Right renal pelvis (tissue), 4 donors: ENCODE measurements at regions not wholly inside any gene's neighbourhood (a gene's known extent, or its start where the extent isn't known, plus 50 kb on each side); places are given as distances from the start of the nearest gene placed in this dataset.
"Not testable (repeated sequence)": the region's sequence is repeated elsewhere in the genome, so short reads cannot be mapped to it uniquely, and the experiment has no call there.

Experiments used
- DNase-seq, 4 donors: peaks; one replicate each; pipeline ENCODE4 v3.0.0-alpha.2; 2013; ENCODE audit warnings: low read depth in 4 of 4, low spot score in 3 of 4, missing footprints in 1 of 4

DNA sequence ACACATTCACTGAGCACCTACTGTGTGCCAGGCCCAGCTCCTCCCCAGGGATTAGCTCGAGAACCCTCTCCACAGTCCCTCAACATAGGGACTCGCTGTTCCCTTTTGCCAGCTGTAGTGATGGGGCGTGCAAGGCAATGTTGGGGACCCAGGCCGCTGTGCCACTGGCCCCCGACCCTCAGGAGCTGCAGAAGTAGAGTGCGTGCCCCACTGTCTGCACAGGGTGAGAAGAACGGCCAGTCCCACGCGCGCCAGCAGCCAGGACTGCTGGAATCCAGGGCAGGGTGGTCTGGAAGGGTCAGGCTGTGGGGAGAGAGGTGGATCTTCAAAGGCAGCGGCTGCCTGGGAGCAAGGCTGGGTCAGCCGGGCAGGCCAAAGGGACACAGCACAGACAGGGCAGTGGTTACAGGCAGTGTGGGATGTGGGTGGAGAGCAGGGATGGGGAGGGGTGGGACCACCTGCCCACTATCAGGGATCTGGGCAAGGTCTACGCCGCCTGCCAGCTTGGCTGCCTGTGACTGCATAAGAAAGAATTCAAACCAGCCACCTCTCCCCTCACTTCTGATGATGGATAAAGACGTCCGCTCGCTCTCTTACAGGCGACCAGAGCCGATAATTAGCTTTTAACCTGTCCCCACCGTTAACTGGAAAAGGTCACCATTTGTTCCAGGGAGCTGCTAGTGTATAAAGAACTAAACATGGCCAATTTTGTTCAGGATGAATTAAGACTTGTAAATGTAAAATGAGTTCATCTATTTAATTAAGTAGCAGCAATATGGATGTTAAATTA is 86.7 kb upstream of the GSE1 start:
- no peak for DNase-seq

DNA sequence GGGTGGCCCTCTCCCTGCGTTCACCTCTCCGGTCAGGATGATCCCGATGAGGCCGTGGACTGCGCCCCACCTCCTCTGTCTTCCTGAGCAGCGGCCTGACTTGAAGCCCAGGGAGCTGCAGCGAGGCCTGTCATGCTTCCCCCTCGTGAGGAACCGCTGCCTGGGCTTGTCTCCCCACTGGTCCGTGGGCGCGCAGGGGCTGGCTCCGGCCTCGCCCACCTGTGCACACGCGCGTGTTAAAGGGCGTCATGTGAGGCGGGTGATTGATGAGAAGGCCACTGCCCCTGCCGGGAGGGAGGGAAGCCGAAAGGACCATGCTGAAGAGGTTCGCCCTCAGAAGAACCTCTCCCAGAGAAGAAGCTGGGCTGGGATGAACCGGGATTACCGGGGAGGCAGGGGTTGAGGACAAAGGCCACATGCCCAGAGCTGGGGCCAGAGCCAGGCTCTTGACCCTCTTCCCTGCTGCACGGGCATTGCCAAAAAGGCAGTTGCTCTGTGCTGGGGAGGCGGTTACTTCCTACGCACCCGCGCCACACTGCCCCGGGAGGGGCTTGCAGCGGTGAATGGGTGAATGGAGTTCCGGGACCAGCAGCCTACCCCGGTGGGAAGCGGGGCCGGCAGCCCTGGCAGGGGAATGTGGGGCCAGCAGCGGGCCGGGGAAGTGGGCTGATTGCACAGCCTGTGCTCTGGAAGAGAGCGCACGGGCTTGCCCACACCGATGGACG is 85.9 kb upstream of the GSE1 start:
- DNase-seq: no peak

DNA sequence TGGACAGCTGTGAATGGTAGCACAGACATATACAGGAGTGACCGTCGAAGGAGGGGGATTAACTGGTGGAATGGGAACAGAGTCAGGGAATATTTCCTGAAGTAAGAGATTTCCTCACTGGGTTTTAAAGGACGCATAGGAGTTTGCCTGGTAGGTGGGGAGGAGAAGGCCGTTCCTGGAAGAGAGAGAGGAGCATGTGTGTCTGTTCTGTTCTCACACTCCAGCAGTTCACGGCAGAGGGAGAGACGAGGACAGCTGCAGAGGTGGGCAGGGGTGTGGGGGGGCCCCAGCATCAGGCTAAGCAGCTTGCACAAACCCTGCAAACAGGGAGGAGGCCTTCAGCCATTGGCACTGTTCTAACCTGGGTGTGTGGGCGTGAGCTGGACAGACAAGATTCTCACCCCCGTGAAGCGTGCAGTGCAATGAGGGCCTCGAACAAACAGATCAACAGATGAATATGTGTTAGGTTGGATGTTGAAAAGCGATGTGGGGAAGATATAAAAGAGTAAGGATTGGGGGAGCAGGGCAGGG is 85.3 kb upstream of the GSE1 start:
- DNase-seq: no peak

DNA sequence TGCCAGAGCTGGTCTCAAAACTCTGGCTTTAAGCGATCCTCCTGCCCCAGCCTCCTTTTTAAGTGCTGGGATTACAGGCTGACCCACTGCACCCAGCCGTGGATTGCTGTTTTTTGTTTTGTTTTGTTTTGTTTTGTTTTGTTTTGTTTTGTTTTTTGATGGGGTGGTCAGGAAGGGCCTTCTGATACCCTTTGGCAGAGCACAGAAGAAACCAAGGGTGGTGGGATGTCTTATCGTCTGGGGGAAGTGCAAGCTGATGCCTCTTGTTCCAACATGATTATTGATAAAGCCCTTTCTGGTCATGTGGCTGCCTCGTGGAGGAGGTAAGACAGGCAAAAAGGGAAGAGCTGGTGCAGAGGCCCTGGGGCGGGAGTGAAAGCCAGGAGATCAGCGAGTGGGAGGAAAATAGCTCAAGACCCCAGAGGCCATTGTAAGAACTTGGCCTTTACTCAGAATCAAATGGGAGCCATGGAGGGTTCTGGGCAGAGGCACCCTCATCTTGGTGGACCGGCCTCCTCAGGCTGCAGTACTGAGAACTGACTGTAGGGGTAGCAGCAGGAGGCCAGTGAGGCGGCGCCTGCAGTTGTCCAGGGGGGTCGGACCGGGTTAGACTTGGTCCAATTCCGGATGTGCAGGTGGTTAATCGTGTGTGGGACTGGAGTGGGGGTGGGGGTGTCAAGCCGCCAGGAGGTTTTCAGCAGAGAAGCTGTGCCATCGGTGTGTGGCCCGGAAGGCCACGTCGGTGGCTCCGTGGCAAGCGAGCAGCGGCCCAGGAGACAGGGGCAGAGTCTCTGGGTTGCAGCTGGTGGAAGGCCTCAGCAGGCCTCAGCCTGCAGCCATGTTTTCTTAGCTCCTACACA is 84.4 kb upstream of the GSE1 start:
- DNase-seq: no peak

DNA sequence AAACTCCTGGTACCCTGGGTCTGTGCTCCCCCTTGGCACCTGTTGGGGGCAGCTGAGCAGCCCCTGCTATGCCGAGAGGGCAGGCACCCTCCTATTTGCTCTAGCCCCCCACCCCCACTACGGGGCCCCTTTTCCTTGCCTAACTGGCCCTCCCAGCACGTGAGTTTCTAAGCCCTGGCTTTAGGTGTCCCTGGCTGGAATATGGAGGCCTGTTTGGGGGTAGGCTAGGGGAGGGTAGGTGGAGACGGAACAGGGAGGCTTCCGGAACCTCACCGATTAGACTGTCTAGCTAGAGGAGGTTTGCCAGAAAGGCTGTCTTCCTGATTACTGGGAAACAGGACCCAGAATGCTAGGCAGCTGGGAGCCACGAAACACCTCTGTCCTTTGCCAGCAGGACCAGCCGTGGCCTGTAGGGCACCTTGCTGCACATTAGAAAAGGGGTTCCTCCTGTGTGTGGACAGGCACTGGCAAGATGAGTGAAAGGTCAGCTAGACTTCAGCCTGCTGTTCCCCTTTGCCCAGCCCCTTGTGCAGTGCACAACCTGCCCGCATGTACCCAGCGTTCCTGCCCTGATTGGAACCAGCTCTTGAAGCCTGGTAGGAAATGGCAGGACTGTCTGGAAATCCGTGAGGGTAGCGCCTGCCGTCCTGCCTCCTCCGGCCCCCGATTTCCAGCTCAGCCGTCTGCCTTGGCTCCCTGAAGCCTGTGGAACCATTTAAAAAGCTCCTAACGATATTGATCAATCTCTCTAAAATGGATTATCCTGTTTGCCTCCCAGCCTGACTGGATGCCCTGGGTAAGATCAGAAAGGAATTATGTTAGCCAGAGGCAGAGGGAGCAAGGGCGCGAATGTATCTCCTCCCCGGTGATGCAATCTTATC is 83.4 kb upstream of the GSE1 start:
- DNase-seq: no peak

DNA sequence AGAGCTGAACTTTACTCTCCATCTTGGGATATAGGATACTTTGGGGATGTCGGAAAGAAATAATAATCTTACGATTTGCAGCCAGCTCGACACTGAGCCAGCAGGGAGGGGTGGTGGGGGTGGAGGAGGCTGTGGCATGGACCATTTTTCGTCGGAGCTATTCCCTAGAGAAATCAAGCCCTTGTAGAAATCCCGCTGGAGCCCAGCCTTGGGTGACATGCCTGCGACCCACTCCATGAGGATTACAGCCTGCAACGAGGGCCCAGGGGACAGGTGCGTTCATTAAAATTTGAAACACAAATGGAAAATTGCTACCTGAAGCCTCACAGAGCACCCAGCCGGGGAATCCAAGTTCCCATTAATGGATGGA is 82.8 kb upstream of the GSE1 start:
- no peak for DNase-seq

DNA sequence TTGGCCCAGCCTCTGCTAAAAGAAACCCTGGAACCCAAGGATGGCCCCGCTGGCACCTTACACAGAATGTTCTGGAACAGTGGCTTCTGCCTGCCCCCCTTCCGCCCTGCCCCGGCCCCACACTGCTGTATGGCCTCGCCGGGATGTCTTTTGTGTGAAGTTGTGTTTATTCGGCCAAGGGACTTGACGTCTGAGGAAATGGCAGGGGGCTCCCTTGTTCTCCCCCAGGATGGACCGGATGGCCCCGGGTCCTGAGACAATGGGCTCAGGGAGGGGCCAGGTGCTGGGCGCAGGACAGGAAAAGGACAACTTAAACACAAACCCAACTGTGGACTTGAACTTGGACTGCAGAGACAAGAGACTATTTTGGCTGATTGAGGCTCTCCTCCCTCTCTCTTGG is 81.6 kb upstream of the GSE1 start:
- no peak for DNase-seq

DNA sequence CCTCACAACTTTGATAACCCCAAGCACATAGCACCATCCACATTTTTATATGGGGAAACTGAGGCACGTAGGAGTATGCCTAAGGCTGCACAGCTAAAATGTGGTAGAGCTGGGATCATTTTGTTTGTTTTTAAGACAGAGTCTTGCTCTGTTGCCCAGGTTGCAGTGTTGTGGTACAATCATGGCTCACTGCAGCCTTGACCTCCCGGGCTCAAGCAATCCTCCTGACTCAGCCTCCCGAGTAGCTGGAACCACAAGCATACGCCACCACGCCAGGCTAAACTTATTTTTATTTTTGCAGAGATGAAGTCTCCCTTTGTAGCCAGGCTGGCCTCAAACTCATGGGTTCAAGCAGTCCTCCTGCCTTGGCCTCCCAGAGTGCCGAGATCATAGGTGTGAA is 81.0 kb upstream of the GSE1 start:
- DNase-seq: no peak

DNA sequence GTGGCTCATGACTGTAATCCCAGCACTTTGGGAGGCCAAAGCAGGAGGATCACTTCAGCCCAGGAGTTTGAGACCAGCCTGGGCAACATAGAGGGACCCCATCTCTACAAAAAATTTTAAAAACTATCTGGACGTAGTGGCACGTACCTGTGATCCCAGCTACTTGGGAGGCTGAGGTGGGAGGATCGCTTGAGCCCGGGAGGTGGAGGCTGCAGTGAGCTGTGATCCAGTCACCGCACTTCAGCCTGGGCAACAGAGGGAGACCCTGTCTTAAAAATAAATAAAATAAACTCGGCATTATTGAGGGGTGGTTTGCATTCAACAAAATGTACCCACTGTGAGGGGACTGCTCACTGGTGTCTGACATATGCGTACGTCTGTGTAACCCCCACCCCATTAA is 79.5 kb upstream of the GSE1 start:
- DNase-seq: not testable (repeated sequence)

DNA sequence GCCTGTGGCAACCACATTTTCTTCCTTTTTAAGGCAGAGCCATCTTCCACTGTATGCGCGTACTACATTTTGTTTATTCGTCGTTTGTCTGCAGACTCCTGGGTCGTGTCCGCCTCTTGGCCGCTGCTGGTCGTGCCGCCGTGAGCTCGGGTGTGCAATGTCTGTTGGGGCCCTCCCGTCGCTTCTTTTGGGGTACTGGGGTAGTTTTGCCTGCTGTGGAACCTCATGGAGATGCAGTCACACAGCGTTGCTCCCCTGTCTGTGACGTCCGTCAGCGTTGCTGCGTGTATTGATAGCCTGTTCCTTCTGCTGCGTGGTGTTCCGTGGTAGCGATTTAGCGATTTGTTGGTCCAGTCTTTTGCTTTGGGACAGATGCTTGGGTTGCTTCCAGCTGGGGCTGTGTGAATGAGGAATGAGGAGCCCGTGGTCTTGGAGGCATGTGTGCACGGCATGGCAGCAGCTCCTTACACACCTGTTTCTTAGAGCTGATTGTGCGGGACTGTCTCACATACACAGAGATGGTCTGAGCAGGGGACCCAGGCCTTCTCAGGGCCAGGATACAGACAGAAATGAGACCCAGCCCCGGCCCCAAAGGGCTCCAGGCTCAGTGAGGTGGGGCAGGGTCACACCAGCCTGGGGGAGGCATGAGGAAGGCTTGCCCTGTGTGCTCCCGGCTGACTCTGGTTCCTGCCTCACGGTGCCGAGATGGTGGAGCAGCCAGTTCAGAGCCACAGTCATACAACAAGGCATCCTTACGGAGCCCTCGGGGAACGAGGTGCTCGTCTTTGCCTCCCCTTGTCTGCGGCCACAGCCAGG is 78.4 kb upstream of the GSE1 start:
- DNase-seq: no peak

DNA sequence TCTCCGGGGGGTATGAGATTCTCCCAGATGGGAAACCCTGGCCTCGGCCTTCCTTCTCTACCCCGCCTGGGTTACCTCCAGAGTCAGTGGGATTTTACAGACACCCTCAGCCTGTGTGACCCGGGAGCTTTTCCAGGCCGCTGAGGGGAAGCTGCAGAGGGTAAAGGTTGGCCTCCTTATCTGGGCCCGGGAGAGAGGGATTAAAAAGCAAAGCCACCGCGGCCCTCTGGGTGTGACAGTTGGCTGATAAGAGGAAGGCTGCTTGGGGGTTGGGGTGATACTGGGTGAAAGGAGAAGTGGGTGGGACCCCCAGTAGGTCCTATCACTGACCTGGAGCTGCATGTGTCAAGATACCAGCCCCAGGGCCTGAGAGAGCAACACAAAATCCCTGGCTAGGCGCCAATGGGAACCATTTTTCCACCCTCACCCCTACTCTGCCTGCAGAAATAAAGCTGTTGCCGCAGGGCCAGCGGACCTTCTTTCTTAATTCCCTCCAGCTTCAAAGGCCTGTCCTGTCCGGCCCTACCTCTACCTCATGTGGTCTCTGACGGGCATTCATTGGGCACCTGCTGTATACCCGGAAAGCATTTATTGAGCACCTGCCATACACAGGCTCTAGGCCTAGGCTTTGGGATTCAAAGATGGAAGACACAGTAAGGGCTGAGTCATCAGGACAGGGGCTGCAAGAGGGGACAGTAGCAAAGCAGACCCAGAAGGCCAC is 77.6 kb upstream of the GSE1 start:
- no peak for DNase-seq

DNA sequence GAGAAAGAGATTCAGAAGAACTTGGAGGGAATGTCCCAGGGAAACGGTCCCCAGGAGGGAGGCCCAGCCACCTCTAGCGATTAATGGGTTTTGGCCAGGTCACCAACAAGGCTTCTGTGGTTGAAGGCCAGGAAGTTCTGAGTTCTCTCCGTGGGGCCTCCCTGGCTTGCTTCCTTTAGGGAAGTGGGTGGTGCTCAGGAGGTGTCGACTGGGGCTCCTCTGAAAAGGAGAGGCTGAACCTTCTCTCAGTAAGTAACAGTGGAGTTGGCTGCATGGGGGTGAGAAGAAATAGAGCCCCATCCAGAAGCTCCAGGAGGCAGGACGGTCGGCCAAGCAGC is 77.1 kb upstream of the GSE1 start:
- DNase-seq: no peak

DNA sequence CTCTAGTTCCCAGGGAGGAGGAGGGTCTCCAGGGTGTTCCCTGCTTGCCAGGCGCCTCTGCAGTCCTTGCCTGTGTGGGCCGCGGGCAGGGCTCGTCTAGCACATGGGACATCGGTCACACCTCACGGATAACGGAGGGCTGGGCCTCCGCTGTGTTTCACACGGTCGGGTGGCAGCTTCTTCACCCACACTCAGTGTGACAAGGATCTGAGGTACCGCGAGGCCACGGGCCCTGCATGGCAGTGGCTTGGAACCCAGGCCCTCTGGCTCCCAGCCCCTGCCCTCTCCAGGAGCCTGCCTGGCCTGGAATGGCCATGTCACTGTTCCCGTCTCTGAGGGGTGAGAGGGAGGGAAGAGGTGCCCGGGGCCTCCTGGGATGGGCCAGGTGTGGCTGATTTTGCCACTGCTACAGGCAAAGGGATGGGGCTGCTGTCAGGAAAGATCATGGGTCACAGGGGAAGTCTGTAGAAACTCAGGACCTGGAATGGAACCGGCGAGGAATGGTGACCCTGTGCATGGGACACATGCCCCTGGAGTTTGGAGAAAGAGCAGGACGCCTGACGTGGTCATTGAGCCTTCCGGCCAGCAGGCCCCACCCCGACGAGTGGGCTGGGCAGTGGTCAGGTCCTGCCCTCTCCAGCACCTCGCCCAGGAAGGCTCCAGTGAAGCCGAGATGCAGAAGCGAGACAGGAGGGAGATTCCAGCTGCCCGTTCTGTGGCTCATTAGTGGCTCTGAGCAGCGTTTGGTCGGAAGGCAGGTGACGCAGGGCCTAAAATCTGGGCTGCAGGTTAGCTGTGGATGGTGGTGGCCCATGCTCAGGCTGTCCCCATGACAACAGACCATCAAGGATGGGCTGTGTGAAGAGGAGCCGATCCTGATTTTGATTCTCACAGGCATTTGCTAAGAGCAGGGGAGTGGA is 76.5 kb upstream of the GSE1 start:
- no peak for DNase-seq

DNA sequence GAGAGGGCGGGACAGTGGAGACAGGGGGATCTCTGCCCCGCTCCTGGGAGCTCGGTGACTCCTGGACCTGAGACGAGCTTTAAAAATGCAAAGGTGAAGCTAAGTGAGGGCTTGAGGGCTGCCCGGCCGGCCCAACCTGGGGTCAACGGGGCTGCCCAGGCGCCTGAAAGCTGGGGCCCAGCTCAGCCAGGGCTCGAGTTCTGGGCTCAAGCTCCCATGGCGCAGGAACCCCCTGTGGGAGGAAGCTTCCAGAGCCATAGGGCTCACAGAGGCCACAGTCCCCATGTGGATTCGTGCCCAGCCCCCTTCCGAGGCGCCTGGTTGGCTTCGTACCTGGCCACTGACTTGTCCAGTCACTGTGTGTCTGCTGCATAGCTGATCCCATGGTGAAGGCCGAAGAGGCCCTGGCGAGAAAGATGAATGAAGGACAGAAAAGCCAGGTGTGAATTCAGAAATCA is 75.8 kb upstream of the GSE1 start:
- no peak for DNase-seq

DNA sequence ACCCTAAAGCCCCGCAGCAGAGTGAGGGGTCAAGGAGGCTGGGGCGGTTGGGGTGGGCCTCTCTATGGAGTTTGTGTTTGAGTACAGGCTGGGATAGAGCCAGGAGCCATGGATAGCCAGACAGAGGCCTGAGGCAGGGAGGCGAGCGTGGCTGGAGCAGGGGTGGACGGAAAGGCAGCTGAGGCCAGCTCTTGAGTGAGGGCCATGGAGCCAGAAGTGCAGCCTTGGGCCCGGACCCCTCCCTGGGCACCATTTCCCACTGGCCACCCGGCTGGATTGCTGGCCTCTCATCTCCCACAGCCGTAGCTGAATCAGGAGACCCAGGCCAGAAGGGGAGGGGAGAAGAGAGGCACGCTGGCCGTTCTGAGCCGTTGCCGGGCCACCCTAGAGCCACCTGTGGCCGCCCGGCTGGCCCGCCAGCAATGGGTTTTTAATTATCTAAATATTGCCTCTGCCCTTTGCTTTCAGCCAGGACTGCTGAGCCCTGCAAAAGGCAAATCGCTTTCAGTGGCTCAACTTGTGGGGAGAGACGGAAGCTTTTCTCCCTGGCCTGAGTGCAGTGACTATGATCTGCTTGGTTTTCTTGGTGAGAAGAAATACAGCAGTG is 75.2 kb upstream of the GSE1 start:
- no peak for DNase-seq

DNA sequence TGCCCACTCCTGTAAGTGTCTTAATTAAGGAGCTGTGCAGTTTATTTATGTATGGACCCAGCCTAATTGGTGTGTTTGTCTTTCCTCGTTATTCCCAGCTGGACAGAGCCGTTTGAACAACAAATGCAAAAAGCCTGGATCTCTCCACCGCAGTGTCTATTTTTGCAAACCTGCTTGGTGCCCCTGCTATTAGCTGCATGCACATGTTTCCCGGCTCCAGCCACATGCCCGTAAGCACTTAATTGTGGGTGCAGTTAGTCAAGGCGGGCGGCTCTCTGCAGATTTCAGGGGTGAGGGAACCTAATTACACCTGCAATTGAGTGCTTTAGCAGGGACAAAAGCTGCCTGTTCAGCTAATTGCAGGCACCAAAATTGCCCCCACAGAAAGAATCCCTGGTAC is 74.0 kb upstream of the GSE1 start:
- no peak for DNase-seq

DNA sequence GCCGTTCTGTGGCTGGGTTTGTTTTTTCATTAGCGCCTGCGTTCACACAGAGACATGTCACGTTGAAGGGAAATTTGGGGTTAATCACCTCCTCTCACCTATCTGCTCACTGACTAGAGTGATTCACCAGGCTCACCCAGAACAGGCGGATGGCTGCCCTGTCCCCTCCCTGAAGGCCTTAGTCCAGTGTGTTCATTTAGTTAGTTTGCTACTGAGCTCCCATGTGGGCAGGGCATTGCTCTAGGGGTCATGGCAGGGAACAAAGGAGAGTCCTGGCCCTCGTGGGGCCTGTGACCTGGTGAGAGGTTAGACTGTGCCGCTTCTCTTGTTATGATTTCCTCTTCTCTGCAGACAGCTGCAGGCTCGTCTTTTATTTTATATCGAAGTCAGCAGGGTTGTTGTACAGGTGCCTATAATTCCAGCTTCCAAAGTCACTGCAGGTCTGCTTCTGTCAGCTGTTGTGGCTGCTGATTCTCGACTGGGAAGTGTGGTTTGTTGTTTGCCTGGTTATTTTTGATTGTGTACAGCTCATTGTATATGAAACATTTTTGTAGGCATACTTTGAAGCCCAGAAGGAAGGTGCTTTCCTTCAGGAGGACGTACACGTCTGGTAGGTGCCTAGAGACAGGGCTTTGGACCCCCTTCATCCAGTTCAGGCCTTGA is 73.4 kb upstream of the GSE1 start:
- no peak for DNase-seq
